Left lung (tissue), 4 donors: ENCODE measurements at regions not wholly inside any gene's neighbourhood (a gene's known extent, or its start where the extent isn't known, plus 50 kb on each side); places are given as distances from the start of the nearest gene placed in this dataset.

Source experiments
- ATAC-seq: fragments of 200-7000 bp; cut with Tn5 transposase; one replicate; pipeline ENCODE4 v1.9.1; 2020; ENCODE audit warnings: moderate library complexity
- DNase-seq, 4 donors: peaks; one replicate each; pipeline ENCODE4 v3.0.0-alpha.2; 2013 to 2020
- H3K27ac ChIP-seq, 2 donors: fragments of 200-600 bp; sonication (generic) in 1 of 2; one replicate each; pipeline versions ENCODE4 v1.5.0 to v1.8.0; 2020 to 2021
- H3K27me3 ChIP-seq, 2 donors: fragments of 200-600 bp; sonication (generic) in 1 of 2; one replicate each; pipeline versions ENCODE4 v1.5.0 to v1.8.0; 2020 to 2021
- H3K36me3 ChIP-seq, 2 donors: fragments of 200-600 bp; sonication (generic) in 1 of 2; one replicate each; pipeline versions ENCODE4 v1.5.0 to v1.8.0; 2020 to 2021
- H3K4me1 ChIP-seq, 2 donors: fragments of 200-600 bp; one replicate each; pipeline ENCODE4 v1.8.0; 2021
- H3K4me3 ChIP-seq, 2 donors: fragments of 200-600 bp; sonication (generic) in 1 of 2; one replicate each; pipeline versions ENCODE4 v1.5.0 to v1.8.0; 2020 to 2021; ENCODE audit warnings: mild to moderate bottlenecking in 1 of 2
- H3K9me3 ChIP-seq, 2 donors: fragments of 200-600 bp; sonication (generic) in 1 of 2; one replicate each; pipeline versions ENCODE4 v1.5.0 to v1.8.0; 2020 to 2021
- CTCF ChIP-seq, 2 donors: fragments of 200-600 bp; sonication (generic) in 1 of 2; IDR thresholded peaks; one replicate each; pipeline versions ENCODE4 v1.5.0 to v1.8.0; 2021; ENCODE audit warnings: antibody characterized with exemption in 2 of 2
- intact Hi-C, 2 donors: fragments of 100-400 bp; cut with DNase I; formaldehyde crosslinking; loops; one replicate each; pipeline versions ENCODE4 v1.11.2 to v1.14.2; 2022
- donor health status: DM: no; HTN: yes; CAD: no.
- donor health status: DM: no; HTN: no; CAD: no.

GRCh38 chr9:118630079-118630478 is 739.2 kb downstream of the BRINP1 start:
- ATAC-seq (no peak), DNase-seq (no peak)
- H3K4me3 ChIP-seq: no peak overlapping the region
- H3K27ac ChIP-seq: no peak overlapping the region
- no peaks in the 10 kb centered on the region for H3K36me3 ChIP-seq
- no peak for TF ChIP-seq CTCF (IDR thresholded peaks at IDR 0.05)
- intact Hi-C loops: no loop called here
- H3K9me3 ChIP-seq: peaks cover 0 to 3% of the 10 kb centered on the region in 2 donors
- no peaks in the 10 kb centered on the region for H3K27me3 ChIP-seq
- H3K4me1 ChIP-seq: no peaks in the 10 kb centered on the region

- Histone ChIP-seq H3K27ac (no peak overlapping the region), H3K9me3 (peaks cover 0 to 3% of the 10 kb centered on the region in 2 donors), H3K36me3 (no peaks in the 10 kb centered on the region), H3K4me3 (no peak overlapping the region), H3K27me3 (no peaks in the 10 kb centered on the region), H3K4me1 (no peaks in the 10 kb centered on the region)
- no peak for ATAC-seq
- TF ChIP-seq CTCF (IDR thresholded peaks at IDR 0.05): no peak
- no peak for DNase-seq
- intact Hi-C loops: no loop called here
Measured at GRCh38 chr9:118630931-118631595, 738.2 kb downstream of the BRINP1 start.

DNA sequence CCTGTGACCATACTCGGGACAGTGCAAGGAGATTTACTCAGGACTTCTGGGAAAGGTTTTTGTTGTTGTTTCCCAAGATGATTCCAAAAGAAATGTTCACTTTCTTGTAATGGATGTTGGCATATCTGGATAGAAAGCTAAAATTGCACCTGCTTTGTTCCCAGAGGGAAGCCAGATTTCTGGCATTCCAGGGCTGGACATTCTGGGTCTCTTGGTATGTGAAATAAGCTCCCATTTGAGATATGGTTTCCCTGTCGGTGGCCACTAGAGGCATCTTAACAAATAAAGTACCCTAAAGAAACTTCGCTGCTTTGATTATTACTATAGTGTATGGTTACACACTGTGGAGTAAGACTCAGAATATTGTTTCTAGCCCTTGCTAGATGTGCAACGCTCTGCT is 737.3 kb downstream of the BRINP1 start:
- no peaks in the 10 kb centered on the region for H3K4me1 ChIP-seq
- DNase-seq (no peak), ATAC-seq (no peak)
- H3K4me3 ChIP-seq: no peak overlapping the region
- H3K27me3 ChIP-seq: no peaks in the 10 kb centered on the region
- TF ChIP-seq CTCF (IDR thresholded peaks at IDR 0.05): no peak
- intact Hi-C loops: no loop called here
- peaks cover 0 to 3% of the 10 kb centered on the region in 2 donors for H3K9me3 ChIP-seq
- H3K27ac ChIP-seq: no peak overlapping the region
- H3K36me3 ChIP-seq: no peaks in the 10 kb centered on the region

- Histone ChIP-seq H3K4me3 (no peak overlapping the region), H3K27me3 (no peaks in the 10 kb centered on the region), H3K36me3 (no peaks in the 10 kb centered on the region), H3K4me1 (no peaks in the 10 kb centered on the region), H3K9me3 (peaks cover 0 to 19% of the 10 kb centered on the region in 2 donors), H3K27ac (no peak overlapping the region)
- ATAC-seq: no peak
- intact Hi-C loops: no loop called here
- no peak for TF ChIP-seq CTCF (IDR thresholded peaks at IDR 0.05)
- DNase-seq: no peak
Measured at GRCh38 chr9:118635416-118635815, 733.8 kb downstream of the BRINP1 start.

DNA sequence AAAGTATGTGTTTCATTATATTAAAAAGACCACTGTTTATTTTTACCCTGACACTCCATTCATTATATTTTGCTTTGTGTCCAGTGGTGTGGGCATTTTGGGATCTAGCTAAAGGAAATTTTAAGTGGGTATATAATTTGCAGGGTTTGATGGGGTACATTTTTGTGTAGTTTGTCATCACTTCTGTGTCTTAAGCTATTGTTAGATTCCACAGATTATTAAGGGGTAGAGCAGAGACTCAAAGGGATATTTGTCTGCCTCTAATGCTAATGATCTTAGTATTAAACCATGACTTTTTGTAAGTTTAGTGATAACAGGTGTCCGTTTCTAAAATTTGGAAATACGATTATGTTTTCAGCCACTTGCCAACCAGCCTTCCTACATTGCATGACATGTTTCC is 731.6 kb downstream of the BRINP1 start:
- H3K4me3 ChIP-seq: no peak overlapping the region
- H3K9me3 ChIP-seq: peaks cover 0 to 21% of the 10 kb centered on the region in 2 donors
- H3K4me1 ChIP-seq: no peaks in the 10 kb centered on the region
- no peaks in the 10 kb centered on the region for H3K27me3 ChIP-seq
- no peak for TF ChIP-seq CTCF (IDR thresholded peaks at IDR 0.05)
- DNase-seq: no peak
- intact Hi-C loops: no loop called here
- H3K36me3 ChIP-seq: no peaks in the 10 kb centered on the region
- no peak overlapping the region for H3K27ac ChIP-seq
- ATAC-seq: no peak
